Cardiac septum (tissue), 1 donor: ENCODE measurements at regions not wholly inside any gene's neighbourhood (a gene's known extent, or its start where the extent isn't known, plus 50 kb on each side); places are given as distances from the start of the nearest gene placed in this dataset.
"Not testable (repeated sequence)": the region's sequence is repeated elsewhere in the genome, so short reads cannot be mapped to it uniquely, and the experiment has no call there.

Source experiments
- DNase-seq: peaks from one replicate; pipeline ENCODE4 v3.0.0-alpha.2; 2020; ENCODE audit warnings: low spot score
- intact Hi-C: fragments of 100-400 bp; cut with DNase I; formaldehyde crosslinking; loops from one replicate; pipeline ENCODE4 v1.14.0; 2022
- donor health status: DM: no; HTN: no; CAD: no.

- no peak for DNase-seq
- intact Hi-C loops: no loop called here
These were observed 1097.3 kb upstream of the EPHA6 start for GRCh38 chr3:95717048-95717447.

DNA sequence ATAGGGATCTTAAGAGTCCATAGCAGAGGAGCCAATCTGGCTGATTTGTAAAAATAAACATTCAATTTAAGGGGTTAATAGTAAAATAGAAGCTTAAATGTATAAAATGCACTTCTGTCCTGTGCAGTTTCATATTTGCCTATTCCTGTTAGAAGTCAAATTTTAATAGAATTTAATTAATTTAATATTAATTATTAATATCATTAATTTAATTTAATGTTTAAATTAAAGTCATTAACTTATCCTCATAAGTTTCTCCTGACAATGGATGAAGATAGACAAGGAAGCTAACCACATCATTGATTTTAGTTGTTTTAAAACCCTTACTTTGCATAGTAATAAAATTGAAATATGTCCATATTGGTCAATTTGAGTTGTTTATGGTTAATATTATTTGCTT is 1096.2 kb upstream of the EPHA6 start:
- no peak for DNase-seq
- intact Hi-C loops: no loop called here

- intact Hi-C loops: no loop called here
These were observed 1094.9 kb upstream of the EPHA6 start for GRCh38 chr3:95719481-95719880.

DNA sequence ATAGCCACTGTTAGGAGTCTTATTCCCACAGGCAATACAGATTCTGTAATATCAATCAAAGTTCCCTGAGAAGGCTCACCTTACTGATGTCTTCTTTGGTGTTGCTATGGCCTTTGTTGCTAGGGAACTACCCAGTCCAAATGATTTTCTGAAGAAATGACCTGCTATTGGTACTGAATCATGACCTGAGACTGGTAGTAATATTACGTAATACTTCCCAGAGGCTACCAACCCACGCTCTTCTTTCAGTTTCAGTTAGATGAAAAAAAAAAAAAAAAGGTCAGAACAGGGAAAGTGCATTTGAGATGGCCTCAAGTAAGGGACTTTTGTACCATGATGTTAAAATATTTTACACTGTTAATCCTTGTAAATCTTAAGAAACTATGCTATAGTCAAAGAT is 1092.5 kb upstream of the EPHA6 start:
- intact Hi-C loops: no loop called here
- DNase-seq: no peak

More at GRCh38 chr3:95719481-95719880, 1094.9 kb upstream of the EPHA6 start:
- DNase-seq: no peak

DNA sequence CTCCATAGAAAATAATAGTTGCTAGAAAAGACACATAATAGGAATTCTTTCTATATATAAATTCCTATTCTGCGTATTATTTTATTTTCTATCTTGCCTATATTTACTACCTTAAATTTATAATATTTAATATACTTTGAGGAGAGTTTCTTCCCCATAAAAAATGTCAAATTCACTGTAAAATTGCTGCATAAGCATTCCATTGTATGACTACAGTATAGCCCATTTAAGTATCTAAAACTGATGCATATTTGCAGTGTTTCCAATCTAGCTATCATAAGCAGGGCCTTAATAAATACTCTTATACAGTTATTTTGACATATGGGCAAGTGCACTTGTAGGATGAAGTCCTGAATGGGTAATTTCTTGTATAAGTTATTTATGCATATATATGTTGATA is 1088.6 kb upstream of the EPHA6 start:
- no peak for DNase-seq
- intact Hi-C loops: no loop called here

DNA sequence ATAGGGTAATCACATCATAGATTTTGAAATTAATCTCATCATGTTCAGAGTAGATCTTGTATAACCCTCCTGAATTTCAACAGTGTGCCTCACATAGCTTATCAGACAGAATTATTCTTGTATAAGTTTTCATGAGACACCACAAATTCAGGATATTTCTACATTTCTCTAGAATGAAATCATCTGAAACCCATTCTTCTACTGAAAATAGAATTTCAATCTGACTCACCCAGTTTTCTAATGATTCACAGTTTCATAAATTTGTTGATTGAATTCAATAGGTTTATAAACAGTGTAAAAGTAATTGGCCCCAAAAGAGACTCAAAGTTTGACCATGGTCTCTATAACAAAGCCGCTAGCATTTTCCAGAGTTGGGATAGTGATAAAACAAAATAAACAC is 1082.6 kb upstream of the EPHA6 start:
- no peak for DNase-seq
- intact Hi-C loops: no loop called here

DNA sequence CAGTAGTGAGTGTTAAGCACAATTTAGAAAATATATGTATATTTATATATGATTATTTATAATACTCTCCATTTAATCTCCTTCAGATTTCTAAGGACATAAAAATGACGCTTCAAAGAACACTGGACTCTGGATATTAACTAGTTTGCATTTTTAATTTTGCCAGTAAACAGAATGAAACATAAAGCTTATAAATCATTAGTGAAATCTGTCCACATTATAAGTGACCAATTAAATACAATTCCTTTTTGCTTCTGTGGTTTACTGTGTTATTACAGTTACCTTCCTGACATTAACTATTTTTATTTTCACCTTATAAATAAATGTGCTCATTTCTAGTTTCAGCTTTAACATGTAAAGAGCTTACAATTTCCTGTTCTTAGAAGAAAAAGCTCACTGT is 1081.1 kb upstream of the EPHA6 start:
- intact Hi-C loops: no loop called here
- no peak for DNase-seq

- intact Hi-C loops: no loop called here
- no peak for DNase-seq
These were observed 1076.3 kb upstream of the EPHA6 start for GRCh38 chr3:95738045-95738444.

DNA sequence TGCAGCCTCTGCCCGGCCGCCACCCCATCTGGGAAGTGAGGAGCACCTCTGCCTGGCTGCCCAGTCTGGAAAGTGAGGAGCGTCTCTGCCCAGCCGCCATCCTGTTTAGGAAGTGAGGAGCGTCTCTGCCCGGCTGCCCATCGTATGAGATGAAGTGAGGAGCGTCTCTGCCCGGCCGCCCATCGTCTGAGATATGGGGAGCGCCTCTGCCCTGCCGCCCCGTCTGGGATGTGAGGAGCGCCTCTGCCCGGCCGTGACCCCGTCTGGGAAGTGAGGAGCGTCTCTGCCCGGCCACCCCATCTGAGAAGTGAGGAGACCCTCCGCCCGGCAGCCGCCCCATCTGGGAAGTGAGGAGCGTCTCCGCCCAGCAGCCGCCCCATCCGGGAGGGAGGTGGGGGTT is 1069.5 kb upstream of the EPHA6 start:
- intact Hi-C loops: not testable (repeated sequence)

GRCh38 chr3:95750097-95750496 is 1064.3 kb upstream of the EPHA6 start:
- DNase-seq: no peak
- intact Hi-C loops: no loop called here

More for the DNA sequence above, 1069.5 kb upstream of the EPHA6 start:
- not testable (repeated sequence) for DNase-seq

DNA sequence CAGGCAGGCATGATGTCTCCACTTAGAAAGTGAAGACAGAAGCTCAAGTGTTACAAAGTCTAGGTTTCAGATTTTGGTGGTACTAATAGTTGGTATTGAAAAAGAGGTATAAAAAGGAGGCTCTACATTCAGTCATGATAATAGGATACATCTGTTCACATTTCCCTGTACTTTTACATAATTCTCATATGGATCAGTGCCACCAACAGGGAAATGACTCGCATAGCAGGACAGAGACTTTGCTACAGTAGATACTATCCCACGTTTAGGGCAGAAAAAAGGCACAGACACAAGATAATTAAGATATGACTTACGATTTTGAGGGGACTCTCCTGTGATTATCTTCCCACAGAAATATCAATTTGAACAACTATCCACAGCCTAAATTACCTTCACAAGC is 1062.9 kb upstream of the EPHA6 start:
- intact Hi-C loops: no loop called here
- no peak for DNase-seq

DNA sequence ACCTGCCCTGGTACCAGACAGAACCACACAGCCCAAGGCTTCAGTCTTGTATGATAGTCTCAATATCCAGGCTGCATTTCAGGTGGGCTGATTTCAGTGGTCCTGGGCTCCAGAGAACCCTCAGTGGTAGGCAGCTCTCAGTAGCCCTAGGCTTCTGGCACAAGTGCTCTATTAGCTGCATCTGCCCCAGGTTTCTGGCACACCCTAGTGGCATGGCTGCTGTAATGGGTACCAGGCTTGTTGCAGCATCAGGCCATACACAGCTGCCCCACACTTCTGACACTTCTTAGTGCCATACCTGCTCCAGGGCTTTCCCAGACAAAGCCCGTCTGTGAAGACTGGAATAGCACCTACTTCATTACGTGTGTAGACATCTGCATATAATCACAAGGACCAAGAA is 1062.2 kb upstream of the EPHA6 start:
- DNase-seq: no peak
- intact Hi-C loops: no loop called here

GRCh38 chr3:95758707-95759106 is 1055.7 kb upstream of the EPHA6 start:
- no peak for DNase-seq
- intact Hi-C loops: no loop called here

DNA sequence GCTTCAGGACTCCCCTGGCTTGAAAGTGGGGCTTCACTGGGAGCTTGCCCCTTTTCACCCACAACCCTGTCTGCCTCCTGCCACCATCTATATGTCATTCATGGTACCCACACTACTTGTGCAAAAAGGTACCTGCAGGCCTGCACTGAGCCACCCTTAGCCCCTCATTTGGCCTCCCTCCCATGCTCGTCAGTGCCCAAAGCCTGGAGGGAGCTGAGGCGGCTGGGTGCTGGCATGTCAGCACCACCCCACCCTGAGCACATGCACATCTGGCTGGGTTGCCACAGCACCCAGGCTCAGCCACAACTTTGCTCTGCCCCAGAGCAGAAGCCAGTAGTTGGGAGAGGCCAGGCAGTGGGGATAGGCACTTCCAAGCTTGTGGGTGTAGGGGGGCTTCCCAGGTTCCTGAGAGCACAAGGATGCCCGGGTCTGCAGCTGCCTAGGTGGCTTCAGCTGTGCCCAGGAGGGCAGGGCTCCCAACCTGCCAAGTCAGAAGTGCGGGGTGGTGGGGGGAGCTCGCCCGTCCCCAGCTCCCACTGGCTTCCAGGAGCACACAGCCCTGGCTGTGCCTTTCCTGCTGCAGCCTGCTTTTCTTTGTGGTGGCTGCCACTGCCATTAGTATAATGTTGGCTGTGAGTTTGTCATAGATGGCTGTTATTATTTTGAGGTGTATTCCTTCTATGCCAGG is 1054.6 kb upstream of the EPHA6 start:
- DNase-seq: no peak
- intact Hi-C loops: no loop called here

DNA sequence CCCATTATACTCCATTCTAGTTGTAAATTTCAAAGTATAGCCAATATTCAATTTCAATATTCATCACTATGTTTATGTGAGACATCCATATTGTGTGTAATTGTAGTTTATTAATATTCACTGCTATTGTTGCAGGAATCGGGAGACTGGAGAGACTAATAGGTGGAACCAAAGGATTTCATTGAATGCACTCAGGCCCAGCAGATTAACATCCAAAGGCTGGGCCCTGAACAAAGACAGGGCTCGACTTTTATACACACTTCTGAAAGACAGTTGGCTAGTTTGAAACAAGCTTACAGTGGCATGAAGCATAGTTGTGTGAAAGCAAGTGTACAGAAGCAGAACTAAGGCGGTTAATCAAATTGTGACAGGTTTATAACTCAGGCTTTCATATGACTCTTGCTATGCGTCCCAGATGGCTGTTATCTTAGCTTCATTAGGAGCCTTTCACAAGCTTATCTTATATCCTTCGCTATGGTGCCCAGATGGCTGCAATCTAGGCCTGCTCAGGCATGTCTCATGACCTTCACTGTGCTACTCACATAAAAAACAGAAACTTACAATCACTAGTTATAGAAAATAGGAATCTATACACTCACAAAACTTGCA is 1038.8 kb upstream of the EPHA6 start:
- no peak for DNase-seq
- intact Hi-C loops: no loop called here

DNA sequence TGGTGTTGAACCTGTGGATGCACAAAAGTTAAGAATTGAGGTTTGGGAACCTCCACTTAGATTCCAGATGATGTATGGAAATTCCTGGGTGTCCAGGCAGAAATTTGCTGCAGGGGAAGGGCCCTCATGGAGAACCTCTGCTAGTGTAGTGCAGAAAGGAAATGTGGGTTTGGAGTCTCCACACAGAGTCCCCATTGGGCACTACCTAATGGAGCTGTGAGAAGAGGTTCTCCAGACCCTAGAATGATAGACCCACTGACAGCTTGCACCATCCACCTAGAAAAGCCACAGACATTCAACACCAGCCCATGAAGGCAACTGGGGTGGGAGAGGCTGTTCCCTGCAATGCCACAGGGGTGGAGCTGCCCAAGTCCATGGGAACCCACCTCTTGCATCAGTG is 1032.8 kb upstream of the EPHA6 start:
- intact Hi-C loops: no loop called here
- DNase-seq: no peak

- no peak for DNase-seq
- intact Hi-C loops: no loop called here
These were observed 1025.3 kb upstream of the EPHA6 start for GRCh38 chr3:95789111-95789510.

DNA sequence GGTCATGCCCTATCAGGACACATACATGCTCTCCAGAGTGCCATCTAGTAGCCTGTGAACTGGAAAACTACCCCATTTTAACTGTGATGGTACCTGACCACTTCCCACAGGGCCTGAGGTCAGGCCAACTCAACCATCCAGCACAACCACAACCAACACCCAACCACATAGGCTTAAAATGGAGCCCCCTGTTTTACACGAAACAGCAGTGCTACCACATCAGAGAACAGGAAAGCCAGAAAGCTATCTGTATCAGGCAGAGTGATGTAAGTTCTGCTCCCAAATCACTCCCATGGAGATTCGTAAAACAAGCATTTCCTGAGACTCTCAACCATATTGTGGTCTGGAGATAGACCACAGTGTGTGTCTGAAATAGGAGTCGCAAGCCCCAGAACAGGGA is 1017.3 kb upstream of the EPHA6 start:
- intact Hi-C loops: no loop called here
- no peak for DNase-seq

- no peak for DNase-seq
- intact Hi-C loops: no loop called here
These were observed 1015.8 kb upstream of the EPHA6 start for GRCh38 chr3:95798628-95799027.

- DNase-seq: no peak
- intact Hi-C loops: no loop called here
These were observed 1003.9 kb upstream of the EPHA6 start for GRCh38 chr3:95810462-95810861.

DNA sequence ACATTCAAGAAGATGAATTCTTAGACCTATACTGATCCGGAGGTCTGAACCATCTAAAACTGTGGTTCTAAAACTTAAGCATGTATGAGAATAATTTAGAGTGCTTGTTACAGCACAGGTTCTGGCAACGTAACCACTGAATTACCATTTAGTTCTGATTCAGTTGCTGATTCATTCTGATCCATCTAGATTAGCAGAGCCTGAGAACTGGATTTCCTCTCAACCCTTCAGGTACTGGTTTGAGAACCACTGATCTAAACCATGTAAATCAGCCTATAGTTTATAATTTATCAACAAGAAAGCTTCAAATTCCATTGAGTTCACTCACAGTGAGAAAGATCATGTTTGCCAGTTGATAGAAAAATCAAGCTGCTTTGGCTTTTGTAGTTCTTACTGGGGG is 1001.1 kb upstream of the EPHA6 start:
- intact Hi-C loops: no loop called here
- no peak for DNase-seq

DNA sequence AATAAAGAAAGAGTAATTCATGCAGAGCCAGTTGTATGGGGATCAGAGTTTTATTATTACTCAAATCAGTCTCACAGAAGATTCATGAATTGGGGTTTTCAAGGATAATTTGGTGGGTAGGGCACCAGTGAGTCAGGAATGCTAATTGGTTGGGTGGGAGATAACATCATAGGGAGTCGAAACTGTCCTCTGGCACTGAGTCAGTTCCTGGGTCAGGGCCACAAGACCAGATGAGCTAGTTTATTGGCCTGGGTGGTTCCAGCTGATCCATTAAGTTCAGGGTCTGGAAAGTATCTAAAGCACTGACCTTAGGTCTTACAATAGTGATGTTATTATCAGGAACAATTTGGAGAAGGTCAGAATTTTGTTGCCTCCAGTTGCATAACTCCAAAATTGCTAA is 998.6 kb upstream of the EPHA6 start:
- intact Hi-C loops: no loop called here
- no peak for DNase-seq
